HG03280 (cell line): ENCODE measurements at regions not wholly inside any gene's neighbourhood (a gene's known extent, or its start where the extent isn't known, plus 50 kb on each side); places are given as distances from the start of the nearest gene placed in this dataset.

ENCODE experiments used
- ATAC-seq: cut with Tn5 transposase; IDR thresholded peaks from one replicate; pipeline ENCODE4 v1.9.1; 2021; ENCODE audit warnings: mild to moderate bottlenecking, moderate library complexity; ENCODE audit not compliant: unreplicated experiment

- ATAC-seq = no peak
Measured at GRCh38 chr10:43891241-43891640, 242.6 kb upstream of the ZNF32 start.

DNA sequence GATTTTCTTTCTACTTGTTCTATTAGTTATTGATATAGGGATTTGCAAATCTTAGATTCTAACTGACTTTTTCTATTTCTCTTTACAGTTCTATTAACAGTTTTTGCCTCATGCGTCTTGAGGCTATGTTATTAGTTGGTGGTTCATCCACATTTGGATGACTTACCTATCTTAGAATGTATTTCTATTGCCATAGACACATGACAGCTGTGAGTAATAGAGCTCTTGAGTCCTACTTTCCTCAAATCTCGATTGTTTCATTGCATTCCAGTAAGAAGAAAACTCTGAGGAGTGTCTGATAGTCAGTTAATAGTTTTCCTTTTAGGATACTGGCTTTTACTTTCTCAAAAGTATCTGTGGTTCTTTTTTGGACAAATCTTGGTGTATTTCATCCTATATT lies 241.4 kb upstream of the ZNF32 start:
- no peak for ATAC-seq

- no peak for ATAC-seq
Measured at GRCh38 chr10:43888586-43888985, 239.9 kb upstream of the ZNF32 start.

DNA sequence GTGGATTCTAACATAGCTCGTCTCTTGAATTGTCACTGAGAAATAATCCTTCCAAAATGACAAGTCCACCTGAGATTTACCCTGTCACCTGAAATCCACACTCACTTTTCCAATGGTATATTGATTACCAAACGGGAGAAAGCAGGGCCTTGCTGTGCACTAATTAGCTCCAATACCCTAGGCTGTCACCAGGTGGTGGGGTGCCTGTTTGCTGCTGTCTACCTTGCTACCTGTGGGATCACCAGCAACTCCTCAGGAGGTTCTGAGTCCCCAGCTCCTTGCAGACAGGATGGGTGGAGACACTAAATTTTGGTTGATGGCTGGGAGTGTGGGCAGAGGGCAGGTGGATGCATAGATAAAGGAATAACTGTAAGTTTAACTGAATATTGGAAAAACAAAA lies 237.2 kb upstream of the ZNF32 start:
- ATAC-seq = no peak

GRCh38 chr10:43885252-43885651 lies 236.6 kb upstream of the ZNF32 start:
- ATAC-seq = no peak

DNA sequence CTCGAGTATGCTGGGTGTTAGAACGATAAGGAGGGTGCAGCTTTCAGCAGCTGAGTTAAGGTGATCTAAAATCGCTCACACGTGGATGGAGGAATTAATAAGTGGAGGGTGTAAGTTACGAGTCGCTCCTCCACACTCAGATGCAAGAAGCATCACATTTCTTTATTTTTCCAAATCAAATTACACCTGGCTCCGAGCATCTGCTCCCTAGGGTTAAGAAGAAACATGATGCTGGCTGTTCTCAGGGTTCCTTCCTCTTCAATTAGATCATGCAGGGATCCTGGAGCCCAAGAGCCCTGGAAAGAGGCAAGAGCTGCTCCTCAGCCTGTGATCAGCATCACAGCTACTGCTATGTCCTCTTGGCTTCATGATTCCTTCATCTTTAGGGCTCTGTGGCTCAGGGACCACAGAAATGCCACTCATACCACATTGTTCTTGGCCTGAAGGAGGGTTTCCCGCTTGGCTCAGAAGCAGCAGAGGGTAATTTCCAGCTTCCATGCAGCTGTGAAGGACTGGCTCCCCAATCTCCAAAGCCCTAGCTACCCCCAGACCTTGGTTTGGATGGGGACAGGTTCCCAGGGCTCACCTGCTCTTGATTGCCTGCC lies 235.9 kb upstream of the ZNF32 start:
- ATAC-seq = no peak

- ATAC-seq = no peak
Measured at GRCh38 chr10:43882711-43883110, 234.0 kb upstream of the ZNF32 start.

GRCh38 chr10:43881657-43882056 lies 233.0 kb upstream of the ZNF32 start:
- ATAC-seq = no peak

- no peak for ATAC-seq
Measured at GRCh38 chr10:43880160-43880559, 231.5 kb upstream of the ZNF32 start.

DNA sequence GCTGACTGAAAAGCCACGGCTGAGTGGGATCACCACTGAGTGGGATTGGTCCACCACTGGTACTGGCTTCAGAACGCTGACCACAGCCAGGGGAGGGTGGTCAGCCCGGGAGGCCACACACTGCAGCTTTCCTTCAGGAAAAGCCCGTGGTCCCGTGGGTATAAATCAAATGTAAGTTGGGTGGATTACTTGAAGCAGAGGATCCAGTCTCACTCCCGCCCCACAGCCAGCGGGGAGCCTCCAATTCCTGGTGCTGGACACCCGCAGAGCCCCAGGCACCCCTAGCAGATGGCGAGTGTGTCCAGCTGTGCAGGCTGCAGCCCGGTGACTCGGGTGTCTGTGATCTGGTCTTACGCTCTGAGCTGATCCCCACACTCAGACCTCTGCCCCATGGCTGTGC lies 231.1 kb upstream of the ZNF32 start:
- ATAC-seq = no peak

DNA sequence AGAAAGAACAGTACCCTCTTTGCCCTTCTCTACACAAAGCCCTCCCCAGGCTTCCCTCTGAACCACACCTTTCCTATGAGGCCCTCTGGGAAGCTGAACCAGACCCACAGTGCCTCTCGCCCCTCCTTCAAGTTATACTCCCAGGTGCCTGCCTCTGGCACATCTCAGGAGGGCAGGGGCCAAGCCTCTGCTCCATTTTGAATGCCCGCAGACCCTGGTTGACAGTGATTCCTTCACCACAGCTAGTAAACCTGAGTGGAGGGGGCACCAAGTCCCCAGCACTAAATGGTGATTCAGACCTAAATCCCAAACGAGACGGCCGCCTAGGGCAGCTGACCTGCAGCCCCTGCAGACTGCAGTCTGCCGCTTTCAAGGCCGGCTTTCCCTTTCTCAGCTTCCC lies 230.5 kb upstream of the ZNF32 start:
- no peak for ATAC-seq

GRCh38 chr10:43878386-43878785 lies 229.7 kb upstream of the ZNF32 start:
- ATAC-seq = no peak

- ATAC-seq = no peak
Measured at GRCh38 chr10:43876976-43877375, 228.3 kb upstream of the ZNF32 start.

GRCh38 chr10:43874984-43875383 lies 226.3 kb upstream of the ZNF32 start:
- no peak for ATAC-seq

DNA sequence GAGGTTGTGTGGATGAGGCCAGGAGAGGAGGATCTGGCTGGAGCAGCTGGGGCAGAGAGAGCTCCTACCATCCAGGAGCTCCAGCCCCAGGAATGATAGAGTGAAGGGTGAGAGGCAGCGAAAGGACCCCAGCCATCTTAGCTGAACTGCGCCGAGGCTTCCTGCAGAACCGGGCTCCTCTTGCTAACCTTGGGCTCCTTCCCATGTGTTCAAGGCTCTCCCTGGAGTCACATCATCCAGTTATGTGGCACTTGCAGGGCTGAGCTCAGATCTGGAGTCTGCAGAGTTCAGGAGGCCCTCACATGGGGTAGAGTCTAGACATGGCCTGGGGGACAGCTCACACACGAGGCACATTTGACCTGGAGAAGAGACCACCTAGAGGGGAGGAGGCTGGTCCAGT lies 225.0 kb upstream of the ZNF32 start:
- ATAC-seq = no peak

GRCh38 chr10:43872644-43873043 lies 224.0 kb upstream of the ZNF32 start:
- no peak for ATAC-seq

- no peak for ATAC-seq
Measured at GRCh38 chr10:43871545-43871944, 222.9 kb upstream of the ZNF32 start.

DNA sequence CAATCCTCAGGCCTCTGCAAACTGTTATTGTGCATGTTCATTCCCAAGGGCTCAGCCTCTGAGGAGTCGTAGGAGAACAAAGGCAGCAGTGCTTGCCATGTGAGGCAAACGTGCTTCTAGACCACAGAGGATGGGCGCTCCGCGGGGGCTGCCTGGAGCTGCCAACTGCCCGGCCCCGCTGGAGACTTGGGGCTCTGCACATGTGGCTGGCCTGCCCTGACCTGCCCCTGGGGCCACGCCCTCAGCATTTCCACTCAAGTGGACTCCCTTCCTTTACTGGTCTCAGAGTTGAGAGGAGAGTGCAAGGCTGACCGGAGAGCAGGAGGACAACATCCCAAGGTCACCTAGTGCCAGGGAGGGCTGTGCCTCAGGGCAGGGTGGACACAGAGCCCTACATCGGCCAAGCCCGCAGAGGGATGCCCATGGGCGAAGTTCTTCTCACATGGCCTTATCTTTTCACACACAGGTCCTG lies 222.3 kb upstream of the ZNF32 start:
- ATAC-seq = no peak

DNA sequence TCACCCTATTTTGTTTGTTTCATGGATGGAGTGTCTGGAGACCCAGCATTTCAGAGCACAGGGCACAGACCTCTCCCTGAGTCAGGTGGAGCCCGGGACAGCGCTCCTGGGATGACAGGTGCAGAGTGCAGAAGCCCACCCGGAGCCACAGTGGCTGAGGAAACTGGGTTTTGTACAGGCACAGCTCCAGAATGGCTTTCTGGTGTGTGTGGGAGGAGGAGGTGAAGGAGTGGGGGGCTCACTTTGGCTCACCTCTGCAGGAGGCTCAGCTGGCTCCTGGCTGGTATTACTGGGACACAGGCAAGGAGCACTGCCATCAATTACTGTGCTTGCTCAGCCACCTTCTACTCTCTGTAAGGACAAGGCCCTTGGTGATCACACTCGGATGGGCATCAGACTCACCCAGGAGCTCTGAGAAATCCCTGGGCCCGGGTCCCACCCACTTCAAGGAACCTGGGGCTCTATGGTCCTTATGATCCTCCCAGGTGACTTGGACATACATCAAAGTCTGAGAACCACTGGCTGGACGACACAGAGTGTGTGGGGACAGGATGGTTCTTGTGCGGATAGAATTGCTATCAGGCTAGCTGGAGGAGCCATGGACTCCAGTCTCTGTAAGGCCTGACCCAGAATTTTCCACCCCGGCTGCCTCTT lies 221.1 kb upstream of the ZNF32 start:
- no peak for ATAC-seq

- ATAC-seq = no peak
Measured at GRCh38 chr10:43868952-43869351, 220.3 kb upstream of the ZNF32 start.

DNA sequence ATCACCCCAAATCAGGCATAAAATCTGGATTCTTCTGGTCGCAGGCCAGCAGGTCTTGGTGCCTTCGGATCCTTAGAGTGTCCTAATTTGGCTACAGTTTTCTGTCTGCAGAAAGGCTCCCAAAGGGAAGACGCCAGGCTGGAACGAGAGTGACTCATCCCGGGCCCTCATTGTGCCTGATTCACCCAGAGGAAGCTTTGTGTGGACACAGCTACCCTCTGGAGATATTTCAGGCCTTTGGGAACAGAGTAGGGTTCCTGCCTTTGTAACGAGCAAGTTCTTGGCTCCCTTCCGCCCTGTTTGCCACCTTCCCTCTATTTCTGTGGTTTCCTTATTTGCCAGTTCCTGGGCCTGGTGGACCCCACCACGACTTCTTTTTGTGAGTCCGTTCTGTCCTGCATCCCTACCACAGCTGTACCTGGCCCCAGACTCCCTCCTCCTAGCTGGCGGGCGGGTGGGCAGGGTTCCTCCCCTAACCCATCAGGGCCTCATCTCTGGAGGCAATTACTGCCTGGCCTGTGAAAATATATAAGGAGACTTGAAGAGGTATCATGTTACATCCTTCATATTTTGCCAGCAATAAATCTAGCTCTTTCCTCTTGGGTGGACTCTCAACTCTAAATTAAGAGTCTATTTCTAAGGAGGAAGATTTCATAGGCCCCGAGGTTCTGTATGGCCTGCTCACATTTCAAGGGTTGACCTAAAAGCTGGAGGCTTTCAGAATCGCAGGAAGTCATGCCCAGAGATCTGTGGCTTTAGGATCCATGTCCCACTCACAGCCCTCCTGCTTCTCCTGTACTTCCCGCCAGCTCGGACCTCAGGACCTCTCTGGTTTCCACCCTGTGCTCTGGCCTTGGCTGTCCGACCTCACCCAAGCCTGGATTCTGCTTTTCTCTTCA lies 219.2 kb upstream of the ZNF32 start:
- ATAC-seq = no peak

DNA sequence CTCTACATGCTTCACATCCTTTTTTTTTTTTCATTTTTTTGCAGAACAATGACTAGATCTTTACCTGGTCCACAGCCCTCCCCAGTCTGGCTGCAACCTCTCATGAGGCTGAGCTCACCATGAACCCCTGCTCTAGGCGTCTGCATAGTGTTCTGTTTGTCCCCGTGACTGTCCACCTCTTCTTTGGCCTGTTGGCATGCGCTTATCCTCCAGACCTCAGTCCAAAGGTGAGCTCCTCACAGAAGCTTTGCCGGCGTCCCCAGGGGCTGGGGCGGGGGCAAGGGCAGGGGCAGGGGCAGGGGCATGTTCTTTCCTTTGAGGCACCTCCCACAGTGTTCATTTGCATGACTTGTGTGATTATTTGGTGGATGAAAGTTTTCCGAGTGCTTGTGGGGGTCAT lies 218.4 kb upstream of the ZNF32 start:
- ATAC-seq = no peak
